Neural cell (in vitro differentiated cells): ENCODE measurements at regions not wholly inside any gene's neighbourhood (a gene's known extent, or its start where the extent isn't known, plus 50 kb on each side); places are given as distances from the start of the nearest gene placed in this dataset.

ENCODE experiments used
- H2AFZ ChIP-seq: fragments of 200-600, 300-800 bp; sonication (generic), shearing (Covaris generic); 2 replicates; pipeline ENCODE4 v1.6.0; 2014; ENCODE audit warnings: low read depth, mild to moderate bottlenecking, antibody characterized with exemption, low read length, moderate library complexity
- H3F3A ChIP-seq: fragments of 200-600 bp; shearing (Covaris generic); 2 replicates; pipeline ENCODE4 v1.6.1; 2016; ENCODE audit warnings: mild to moderate bottlenecking, moderate library complexity, mixed read lengths, antibody characterized with exemption, low read length; ENCODE audit not compliant: insufficient read depth, poor library complexity, severe bottlenecking
- H3K27ac ChIP-seq: fragments of 200-600, 300-800 bp; sonication (generic), shearing (Covaris generic); 2 replicates; pipeline ENCODE4 v1.5.1; 2014; ENCODE audit warnings: mild to moderate bottlenecking, low read length, moderate library complexity
- H3K27me3 ChIP-seq: fragments of 300-800, 200-600 bp; sonication (generic), shearing (Covaris generic); 2 replicates; pipeline ENCODE4 v1.6.0; 2014; ENCODE audit warnings: mild to moderate bottlenecking, low read depth, low read length, moderate library complexity; ENCODE audit not compliant: insufficient read depth
- H3K36me3 ChIP-seq: fragments of 300-800, 200-600 bp; sonication (generic), shearing (Covaris generic); 2 replicates; pipeline ENCODE4 v1.5.1; 2014; ENCODE audit warnings: mild to moderate bottlenecking, antibody characterized with exemption, low read length, moderate library complexity; ENCODE audit not compliant: insufficient read depth
- H3K4me2 ChIP-seq: fragments of 300-800, 200-600 bp; sonication (generic), shearing (Covaris generic); 2 replicates; pipeline ENCODE4 v1.6.0; 2014; ENCODE audit warnings: mild to moderate bottlenecking, low read length
- H3K4me3 ChIP-seq: fragments of 300-800, 200-600 bp; sonication (generic), shearing (Covaris generic); 2 replicates; pipeline ENCODE4 v1.5.1; 2014; ENCODE audit warnings: mild to moderate bottlenecking, low read length, moderate library complexity
- H3K79me2 ChIP-seq: fragments of 200-600 bp; shearing (Covaris generic); replicated peaks from 2 replicates; pipeline ENCODE4 v1.6.0; 2014; ENCODE audit warnings: mild to moderate bottlenecking, low read length, moderate library complexity; ENCODE audit not compliant: insufficient read depth
- H3K9ac ChIP-seq: fragments of 300-800, 200-600 bp; sonication (generic), shearing (Covaris generic); 2 replicates; pipeline ENCODE4 v1.6.1; 2016; ENCODE audit warnings: mild to moderate bottlenecking, low read length, mixed read lengths
- H3K9me2 ChIP-seq: fragments of 200-600 bp; shearing (Covaris generic); 2 replicates; pipeline ENCODE4 v1.6.1; 2016; ENCODE audit warnings: mild to moderate bottlenecking, low read length, mixed read lengths; ENCODE audit not compliant: insufficient read depth
- H3K9me3 ChIP-seq: fragments of 200-600, 300-800 bp; sonication (generic), shearing (Covaris generic); 2 replicates; pipeline ENCODE4 v1.6.1; 2016; ENCODE audit warnings: mild to moderate bottlenecking, mixed run types, low read length, moderate library complexity, mixed read lengths
- H4K20me1 ChIP-seq: fragments of 200-600 bp; shearing (Covaris generic); 2 replicates; pipeline ENCODE4 v1.6.1; 2016; ENCODE audit warnings: mild to moderate bottlenecking, mixed run types; ENCODE audit not compliant: insufficient read depth
- CTCF ChIP-seq: fragments of 450-650 bp; IDR thresholded peaks from 2 replicates; pipeline ENCODE4 v1.5.1; 2014; ENCODE audit warnings: antibody characterized with exemption, mild to moderate bottlenecking, moderate library complexity; ENCODE audit not compliant: poor library complexity, severe bottlenecking
- EZH2 ChIP-seq: fragments of 200-600, 300-800 bp; shearing (Covaris generic), sonication (generic); IDR thresholded peaks from 2 replicates; pipeline ENCODE4 v1.6.1; 2014; ENCODE audit warnings: antibody characterized with exemption, low read length, borderline replicate concordance, mild to moderate bottlenecking; ENCODE audit not compliant: insufficient read depth, poor library complexity, severe bottlenecking
- MXI1 ChIP-seq: fragments of 450-650 bp; conservative IDR thresholded peaks from 2 replicates; pipeline ENCODE4 v1.6.1; 2014; ENCODE audit warnings: antibody characterized with exemption, mild to moderate bottlenecking; ENCODE audit not compliant: poor library complexity, severe bottlenecking
- POLR2AphosphoS5 ChIP-seq: IDR thresholded peaks from 2 replicates; pipeline ENCODE4 v1.6.1; 2012
- RAD21 ChIP-seq: fragments of 450-650 bp; conservative IDR thresholded peaks from 2 replicates; pipeline ENCODE4 v1.6.1; 2014; ENCODE audit warnings: antibody characterized with exemption, mild to moderate bottlenecking, moderate library complexity
- REST ChIP-seq: IDR thresholded peaks from 2 replicates; pipeline ENCODE4 v1.6.1; 2012; ENCODE audit warnings: borderline replicate concordance
- TAF1 ChIP-seq: IDR thresholded peaks from 2 replicates; pipeline ENCODE4 v1.6.1; 2012; ENCODE audit warnings: low read depth

GRCh38 chr13:69474011-69474685 is 633.5 kb upstream of the ATXN8OS start:
- no peak overlapping the region for H3K27ac ChIP-seq
- H3K4me3 ChIP-seq = no peak overlapping the region
- H3K9me2 ChIP-seq = no peaks in the 10 kb centered on the region
- TF ChIP-seq EZH2 (no peak), RAD21 (no peak)
- H3K27me3 ChIP-seq = no peaks in the 10 kb centered on the region
- H3K9me3 ChIP-seq = no peaks in the 10 kb centered on the region
- H3K9ac ChIP-seq = no peak overlapping the region
- no peak overlapping the region for H2AFZ ChIP-seq
- H4K20me1 ChIP-seq = no peaks in the 10 kb centered on the region
- no peaks in the 10 kb centered on the region for H3K36me3 ChIP-seq
- no peaks in the 10 kb centered on the region for H3K79me2 ChIP-seq
- no peak overlapping the region for H3K4me2 ChIP-seq
- H3F3A ChIP-seq = no peaks in the 10 kb centered on the region

GRCh38 chr13:69468624-69469023 is 639.0 kb upstream of the ATXN8OS start:
- H3K27ac ChIP-seq = no peak overlapping the region
- no peak overlapping the region for H3K4me3 ChIP-seq
- H3K9ac ChIP-seq = no peak overlapping the region
- H3K9me2 ChIP-seq = no peaks in the 10 kb centered on the region
- H3K36me3 ChIP-seq = no peaks in the 10 kb centered on the region
- H4K20me1 ChIP-seq = no peaks in the 10 kb centered on the region
- TF ChIP-seq REST (no peak), MXI1 (no peak), CTCF (no peak)
- H3K4me2 ChIP-seq = no peak overlapping the region
- H2AFZ ChIP-seq = no peak overlapping the region
- no peaks in the 10 kb centered on the region for H3K27me3 ChIP-seq
- no peaks in the 10 kb centered on the region for H3K79me2 ChIP-seq
- no peaks in the 10 kb centered on the region for H3F3A ChIP-seq
- H3K9me3 ChIP-seq = no peaks in the 10 kb centered on the region

GRCh38 chr13:69461397-69461796 is 646.2 kb upstream of the ATXN8OS start:
- no peak overlapping the region for H3K9ac ChIP-seq
- no peaks in the 10 kb centered on the region for H4K20me1 ChIP-seq
- H3K27me3 ChIP-seq = no peaks in the 10 kb centered on the region
- H3K27ac ChIP-seq = no peak overlapping the region
- H3K4me2 ChIP-seq = no peak overlapping the region
- H3K9me3 ChIP-seq = no peaks in the 10 kb centered on the region
- no peak for TF ChIP-seq CTCF
- TF ChIP-seq EZH2 = no peak
- no peak for TF ChIP-seq TAF1
- TF ChIP-seq POLR2AphosphoS5 = no peak
- H3K9me2 ChIP-seq = no peaks in the 10 kb centered on the region
- H3K4me3 ChIP-seq = no peak overlapping the region
- no peaks in the 10 kb centered on the region for H3F3A ChIP-seq
- no peaks in the 10 kb centered on the region for H3K36me3 ChIP-seq
- no peaks in the 10 kb centered on the region for H3K79me2 ChIP-seq
- no peak overlapping the region for H2AFZ ChIP-seq
